GM12878 (cell line): ENCODE measurements at regions not wholly inside any gene's neighbourhood (a gene's known extent, or its start where the extent isn't known, plus 50 kb on each side); places are given as distances from the start of the nearest gene placed in this dataset.
"Not testable (repeated sequence)": the region's sequence is repeated elsewhere in the genome, so short reads cannot be mapped to it uniquely, and the experiment has no call there.

ENCODE experiments used
- ATAC-seq: fragments of 200-7000 bp; cut with Tn5 transposase; 3 replicates; pipeline ENCODE4 v1.9.1; 2020; ENCODE audit warnings: mild to moderate bottlenecking, moderate library complexity
- BruUV-seq: library from RNA; stranded (reverse); fragments of 400-500 nt; replicated peaks from 2 replicates; lab custom pipeline; 2021; lab: Mats Ljungman, UMichigan
- CTCF ChIA-PET: fragments of 300-600 bp; sonication (Branson Sonifier 250); formaldehyde crosslinking; extraction: SDS; loops from one replicate; lab custom pipeline; 2021; ENCODE audit warnings: inconsistent platforms; lab: Yijun Ruan, JAX
- POLR2A ChIA-PET: fragments of 350-600 bp; formaldehyde crosslinking; extraction: SDS; loops from one replicate; lab custom pipeline; 2021; ENCODE audit warnings: inconsistent platforms; lab: Charles Lee
- RAD21 ChIA-PET: fragments of 300-600 bp; sonication (Branson Sonifier 250); formaldehyde crosslinking; loops from one replicate; lab custom pipeline; 2023; ENCODE audit warnings: antibody characterized with exemption; ENCODE audit not compliant: unreplicated experiment; lab: Charles Lee
- SMC1A ChIA-PET: fragments of 300-600 bp; sonication (Branson Sonifier 250); formaldehyde crosslinking; loops from one replicate; lab custom pipeline; 2023; ENCODE audit not compliant: unreplicated experiment, uncharacterized antibody; lab: Charles Lee
- DNase-seq: peaks from one replicate; pipeline ENCODE4 v3.0.0-alpha.2; 2011; ENCODE audit warnings: low read depth, low spot score
- FAIRE-seq: peaks from 3 replicates; lab custom pipeline; 2011; peaks lifted over from hg19 to GRCh38; lab: Jason Lieb, UNC
- H2AFZ ChIP-seq: 2 replicates; pipeline ENCODE4 v1.6.0; 2011; ENCODE audit warnings: low read depth, low read length, control low read depth; ENCODE audit not compliant: control insufficient read depth
- H3K27ac ChIP-seq: 2 replicates; pipeline ENCODE4 v1.5.1; 2011; ENCODE audit warnings: control low read depth; ENCODE audit not compliant: control insufficient read depth, insufficient read depth
- H3K27me3 ChIP-seq, 2 experiments: replicated peaks in 1 of 2; 2 replicates each; pipeline versions ENCODE4 v1.6.0 to v1.6.1; 2011; ENCODE audit warnings: low read length in 1 of 2; ENCODE audit not compliant: control insufficient read depth in 2 of 2, insufficient read depth in 2 of 2
- H3K36me3 ChIP-seq, 2 experiments: 2 replicates each; pipeline ENCODE4 v1.5.1; 2011; ENCODE audit warnings: low read length in 1 of 2; ENCODE audit not compliant: control insufficient read depth in 2 of 2, insufficient read depth in 2 of 2
- H3K4me1 ChIP-seq: 2 replicates; pipeline ENCODE4 v1.6.1; 2011; ENCODE audit warnings: mild to moderate bottlenecking, low read length, moderate library complexity, mixed read lengths; ENCODE audit not compliant: control insufficient read depth, insufficient read depth
- H3K4me2 ChIP-seq: 2 replicates; pipeline ENCODE4 v1.6.0; 2011; ENCODE audit warnings: control low read depth; ENCODE audit not compliant: control insufficient read depth, insufficient read depth
- H3K4me3 ChIP-seq: fragments of 200-600 bp; sonication (generic); 2 replicates; pipeline ENCODE4 v1.5.1; 2016
- H3K79me2 ChIP-seq: 2 replicates; pipeline ENCODE4 v1.6.0; 2011; ENCODE audit warnings: low read length; ENCODE audit not compliant: control insufficient read depth, insufficient read depth
- H3K9ac ChIP-seq: 2 replicates; pipeline ENCODE4 v1.8.0; 2011; ENCODE audit warnings: low read length, control low read depth, mixed read lengths; ENCODE audit not compliant: control insufficient read depth, insufficient read depth
- H3K9me3 ChIP-seq: replicated peaks from 3 replicates; pipeline ENCODE4 v1.5.1; 2011; ENCODE audit warnings: mild to moderate bottlenecking, low read length; ENCODE audit not compliant: control insufficient read depth, insufficient read depth
- H4K20me1 ChIP-seq: 2 replicates; pipeline ENCODE4 v1.6.0; 2011; ENCODE audit not compliant: control insufficient read depth, insufficient read depth
- WGBS: methylation state at CpG from one replicate; pipeline ENCODE4 v1.1.6; 2016; ENCODE audit warnings: low lambda C conversion rate; ENCODE audit not compliant: insufficient replicate concordance, insufficient coverage; ENCODE audit errors: missing lambda C conversion rate; 5-methylcytosine and 5-hydroxymethylcytosine counted together
- in situ Hi-C: fragments of 300-500 bp; cut with MboI; formaldehyde crosslinking; loops from 9 replicates; pipeline ENCODE4 v1.14.3; 2018; ENCODE audit warnings: mixed read lengths
- intact Hi-C: fragments of 100-400 bp; cut with micrococcal nuclease; formaldehyde crosslinking; loops from one replicate; pipeline ENCODE4 v1.14.2; 2022; ENCODE audit not compliant: unreplicated experiment

GRCh38 chr22:22052548-22053139 lies 70.1 kb upstream of the TOP3B start:
- RAD21 ChIA-PET, H3K9me3 ChIP-seq, ATAC-seq, H3K79me2 ChIP-seq, in situ Hi-C loops, H3K4me2 ChIP-seq, BruUV-seq, H4K20me1 ChIP-seq, H3K4me3 ChIP-seq, H3K4me1 ChIP-seq, POLR2A ChIA-PET, H3K36me3 ChIP-seq, H3K27ac ChIP-seq, DNase-seq, FAIRE-seq, H3K9ac ChIP-seq, H2AFZ ChIP-seq, H3K27me3 ChIP-seq, intact Hi-C loops: not testable (repeated sequence)
- WGBS: 32% methylated on average over 3 of the region's 3 CpGs
- ChIA-PET CTCF (interaction anchor here (4.7 kb wide), 1 partner anchor 10 kb away, joined by 18 read pairs; no protein-coding TSS in a partner anchor), SMC1A (interaction anchor here (2.1 kb wide), 1 partner anchor 22 kb away, joined by 6 read pairs; no protein-coding TSS in a partner anchor)

DNA sequence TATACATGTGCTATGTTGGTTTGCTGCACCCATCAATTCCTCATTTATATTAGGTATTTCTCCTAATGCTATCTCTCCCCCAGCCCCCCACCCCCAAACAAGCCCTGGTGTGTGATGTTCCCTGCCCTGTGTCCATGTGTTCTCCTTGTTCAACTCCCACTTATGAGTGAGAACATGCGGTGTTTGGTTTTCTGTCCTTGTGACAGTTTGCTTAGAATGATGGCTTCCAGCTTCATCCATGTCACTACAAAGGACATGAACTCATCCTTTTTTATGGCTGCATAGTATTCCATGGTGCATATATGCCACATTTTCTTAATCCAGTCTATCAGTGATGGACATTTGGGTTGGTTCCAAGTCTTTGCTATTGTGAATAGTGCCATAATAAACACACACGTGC lies 68.4 kb upstream of the TOP3B start:
- H2AFZ ChIP-seq, H3K4me2 ChIP-seq, DNase-seq, H3K9me3 ChIP-seq, H3K4me3 ChIP-seq, CTCF ChIA-PET, H3K27me3 ChIP-seq, in situ Hi-C loops, RAD21 ChIA-PET, BruUV-seq, H3K4me1 ChIP-seq, POLR2A ChIA-PET, H3K9ac ChIP-seq, H4K20me1 ChIP-seq, ATAC-seq, intact Hi-C loops, SMC1A ChIA-PET, H3K79me2 ChIP-seq, FAIRE-seq, H3K27ac ChIP-seq, H3K36me3 ChIP-seq: not testable (repeated sequence)
- 45% methylated on average over 2 of the region's 2 CpGs for WGBS
